Hepatocyte (in vitro differentiated cells): ENCODE measurements at regions not wholly inside any gene's neighbourhood (a gene's known extent, or its start where the extent isn't known, plus 50 kb on each side); places are given as distances from the start of the nearest gene placed in this dataset.

ENCODE experiments used
- DNase-seq: peaks from one replicate; pipeline ENCODE4 v3.0.0-alpha.2; 2016; ENCODE audit warnings: low spot score
- H2AFZ ChIP-seq: fragments of 200-600 bp; sonication (generic); 2 replicates; pipeline ENCODE4 v1.6.0; 2016; ENCODE audit warnings: antibody characterized with exemption, mild to moderate bottlenecking
- H3K27ac ChIP-seq: fragments of 200-600 bp; sonication (generic); 2 replicates; pipeline ENCODE4 v1.5.1; 2016; ENCODE audit warnings: mild to moderate bottlenecking
- H3K27me3 ChIP-seq: fragments of 200-600 bp; sonication (generic); 2 replicates; pipeline ENCODE4 v1.6.1; 2016
- H3K36me3 ChIP-seq: fragments of 200-600 bp; sonication (generic); replicated peaks from 2 replicates; pipeline ENCODE4 v1.5.1; 2016; ENCODE audit warnings: low read depth; ENCODE audit not compliant: insufficient read depth
- H3K4me1 ChIP-seq: fragments of 200-600 bp; sonication (generic); 2 replicates; pipeline ENCODE4 v1.5.1; 2016; ENCODE audit warnings: mild to moderate bottlenecking, moderate library complexity; ENCODE audit not compliant: insufficient read depth
- H3K4me2 ChIP-seq: fragments of 200-600 bp; sonication (generic); 2 replicates; pipeline ENCODE4 v1.6.0; 2016
- H3K4me3 ChIP-seq: fragments of 200-600 bp; sonication (generic); 2 replicates; pipeline ENCODE4 v1.5.1; 2016; ENCODE audit warnings: mild to moderate bottlenecking
- H3K79me2 ChIP-seq: fragments of 200-600 bp; sonication (generic); 2 replicates; pipeline ENCODE4 v1.6.0; 2017; ENCODE audit warnings: mild to moderate bottlenecking
- H3K9me2 ChIP-seq: fragments of 200-600 bp; sonication (generic); replicated peaks from 2 replicates; pipeline ENCODE4 v1.6.0; 2017; ENCODE audit warnings: mild to moderate bottlenecking; ENCODE audit not compliant: insufficient read depth
- H3K9me3 ChIP-seq: fragments of 200-600 bp; sonication (generic); 2 replicates; pipeline ENCODE4 v1.5.1; 2016; ENCODE audit warnings: low read depth, mild to moderate bottlenecking
- H4K20me1 ChIP-seq: fragments of 200-600 bp; sonication (generic); 2 replicates; pipeline ENCODE4 v1.6.0; 2016; ENCODE audit warnings: mild to moderate bottlenecking; ENCODE audit not compliant: insufficient read depth, poor library complexity, severe bottlenecking
- CTCF ChIP-seq: fragments of 200-600 bp; sonication (generic); IDR thresholded peaks from 2 replicates; pipeline ENCODE4 v1.5.1; 2016; ENCODE audit warnings: antibody characterized with exemption, mild to moderate bottlenecking; ENCODE audit not compliant: poor library complexity
- EZH2 ChIP-seq: fragments of 200-600 bp; sonication (generic); IDR thresholded peaks from 2 replicates; pipeline ENCODE4 v1.6.1; 2016; ENCODE audit warnings: antibody characterized with exemption, mild to moderate bottlenecking, borderline replicate concordance
- EZH2phosphoT487 ChIP-seq: fragments of 200-600 bp; sonication (generic); IDR thresholded peaks from one replicate; pipeline ENCODE4 v1.6.1; 2018; ENCODE audit warnings: antibody characterized with exemption, mild to moderate bottlenecking, low read depth, moderate library complexity; ENCODE audit not compliant: unreplicated experiment, severe bottlenecking
- WGBS: methylation state at CpG from one replicate; pipeline ENCODE4 v1.1.6; 2016; ENCODE audit warnings: low lambda C conversion rate; ENCODE audit errors: missing lambda C conversion rate; 5-methylcytosine and 5-hydroxymethylcytosine counted together

DNA sequence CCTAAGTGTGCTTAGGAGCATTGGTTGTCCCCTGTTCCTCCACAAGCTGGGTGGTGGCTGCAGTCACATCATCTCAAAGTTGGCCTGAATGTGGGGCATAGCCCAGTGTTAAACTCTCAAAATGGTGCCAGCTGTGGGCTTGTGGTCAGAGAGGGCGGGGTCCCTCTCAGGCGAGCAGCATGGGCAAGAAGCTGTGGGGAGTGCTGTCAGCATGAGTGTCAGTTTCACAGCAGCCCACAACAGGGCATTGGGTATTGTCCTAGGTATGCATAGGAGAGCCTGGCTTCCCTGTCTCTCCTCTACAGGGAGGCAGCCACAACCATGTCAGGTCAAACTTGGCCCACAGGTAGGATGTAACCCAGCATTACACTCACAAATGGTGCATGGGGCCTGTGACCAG, 285.6 kb upstream of the THSD7B start:
- Histone ChIP-seq H3K36me3 (no peaks in the 10 kb centered on the region), H3K9me2 (no peaks in the 10 kb centered on the region), H3K9me3 (peaks cover 5% of the 10 kb centered on the region), H3K27me3 (no peaks in the 10 kb centered on the region), H2AFZ (no peak overlapping the region), H3K4me3 (no peak overlapping the region), H3K4me2 (no peak overlapping the region), H3K79me2 (no peaks in the 10 kb centered on the region), H3K27ac (no peak overlapping the region), H3K4me1 (no peaks in the 10 kb centered on the region), H4K20me1 (no peaks in the 10 kb centered on the region)
- TF ChIP-seq EZH2phosphoT487 = no peak
- no peak for TF ChIP-seq CTCF
- no peak for TF ChIP-seq EZH2
- 82% methylated on average over 2 of the region's 2 CpGs for WGBS
- DNase-seq = no peak

- Histone ChIP-seq H3K27ac (no peak overlapping the region), H3K4me1 (no peaks in the 10 kb centered on the region), H3K36me3 (no peaks in the 10 kb centered on the region), H3K4me3 (no peak overlapping the region), H3K4me2 (no peak overlapping the region), H4K20me1 (no peaks in the 10 kb centered on the region), H3K27me3 (no peaks in the 10 kb centered on the region), H2AFZ (no peak overlapping the region), H3K79me2 (no peaks in the 10 kb centered on the region), H3K9me3 (no peaks in the 10 kb centered on the region), H3K9me2 (no peaks in the 10 kb centered on the region)
- TF ChIP-seq EZH2phosphoT487 = no peak
- TF ChIP-seq CTCF = no peak
- TF ChIP-seq EZH2 = no peak
- peak; percentile 16 for DNase-seq
- WGBS = 61% methylated on average over 7 of the region's 7 CpGs
Observed at GRCh38 chr2:136468799-136469369, 296.5 kb upstream of the THSD7B start.

GRCh38 chr2:136452528-136452927, 312.8 kb upstream of the THSD7B start:
- H3K9me2 ChIP-seq = no peaks in the 10 kb centered on the region
- no peak for TF ChIP-seq CTCF
- TF ChIP-seq EZH2 = no peak
- TF ChIP-seq EZH2phosphoT487 = no peak
- H4K20me1 ChIP-seq = no peaks in the 10 kb centered on the region
- no peak overlapping the region for H3K4me3 ChIP-seq
- H3K36me3 ChIP-seq = no peaks in the 10 kb centered on the region
- no peaks in the 10 kb centered on the region for H3K4me1 ChIP-seq
- no peaks in the 10 kb centered on the region for H3K79me2 ChIP-seq
- H3K27me3 ChIP-seq = no peaks in the 10 kb centered on the region
- H3K9me3 ChIP-seq = no peaks in the 10 kb centered on the region
- no peak overlapping the region for H3K4me2 ChIP-seq
- H2AFZ ChIP-seq = no peak overlapping the region
- 100% methylated on average over 1 of the region's 1 CpG for WGBS
- no peak overlapping the region for H3K27ac ChIP-seq
- no peak for DNase-seq
